DND-41 (cell line): ENCODE measurements at regions not wholly inside any gene's neighbourhood (a gene's known extent, or its start where the extent isn't known, plus 50 kb on each side); places are given as distances from the start of the nearest gene placed in this dataset.

ENCODE experiments used
- ATAC-seq: fragments of 200-7000 bp; cut with Tn5 transposase; 3 replicates; pipeline ENCODE4 v1.9.1; 2021; ENCODE audit warnings: low read depth; ENCODE audit not compliant: insufficient read depth
- DNase-seq: peaks from one replicate; pipeline ENCODE4 v3.0.0-alpha.2; 2020
- H2AFZ ChIP-seq: 2 replicates; pipeline ENCODE4 v1.6.0; 2012; ENCODE audit warnings: low read depth, low read length
- H3K27ac ChIP-seq: 2 replicates; pipeline ENCODE4 v1.5.1; 2012; ENCODE audit warnings: low read length, inconsistent platforms
- H3K27me3 ChIP-seq: fragments of 200-600 bp; sonication (generic); 2 replicates; pipeline ENCODE4 v1.6.0; 2012; ENCODE audit warnings: low read length, mild to moderate bottlenecking, inconsistent platforms; ENCODE audit not compliant: insufficient read depth, poor library complexity
- H3K36me3 ChIP-seq: 2 replicates; pipeline ENCODE4 v1.5.1; 2012; ENCODE audit warnings: low read length, inconsistent platforms; ENCODE audit not compliant: insufficient read depth
- H3K4me1 ChIP-seq: 2 replicates; pipeline ENCODE4 v1.5.1; 2012; ENCODE audit warnings: mild to moderate bottlenecking, low read length; ENCODE audit not compliant: insufficient read depth
- H3K4me2 ChIP-seq: 2 replicates; pipeline ENCODE4 v1.6.0; 2012; ENCODE audit warnings: mild to moderate bottlenecking, moderate library complexity, low read length, inconsistent platforms; ENCODE audit not compliant: insufficient read depth
- H3K4me3 ChIP-seq, 2 experiments: fragments of 200-600 bp in 1 of 2; shearing (Covaris generic) in 1 of 2; 2 replicates each; pipeline ENCODE4 v1.5.1; 2012 to 2016; ENCODE audit warnings: inconsistent platforms in 2 of 2, low read length in 2 of 2, mild to moderate bottlenecking in 2 of 2, low read depth in 1 of 2, moderate library complexity in 1 of 2
- H3K79me2 ChIP-seq: 2 replicates; pipeline ENCODE4 v1.6.0; 2012; ENCODE audit warnings: low read length, inconsistent platforms; ENCODE audit not compliant: insufficient read depth
- H3K9ac ChIP-seq: 2 replicates; pipeline ENCODE4 v1.6.0; 2012; ENCODE audit warnings: low read depth, mild to moderate bottlenecking, inconsistent platforms, low read length, moderate library complexity
- H3K9me3 ChIP-seq: 2 replicates; pipeline ENCODE4 v1.5.1; 2012; ENCODE audit warnings: low read length, moderate library complexity, mild to moderate bottlenecking, inconsistent platforms; ENCODE audit not compliant: insufficient read depth, severe bottlenecking
- H4K20me1 ChIP-seq: 2 replicates; pipeline ENCODE4 v1.6.0; 2012; ENCODE audit warnings: low read length; ENCODE audit not compliant: insufficient read depth
- EZH2 ChIP-seq: IDR thresholded peaks from 3 replicates; pipeline ENCODE4 v1.6.1; 2012; ENCODE audit warnings: borderline replicate concordance, low read depth, mild to moderate bottlenecking, moderate library complexity, low read length, inconsistent platforms; ENCODE audit not compliant: severe bottlenecking
- TF ChIP-seq, protein P1 (sequence below): IDR thresholded peaks from 2 replicates; pipeline ENCODE4 v1.5.1; 2012; ENCODE audit warnings: borderline replicate concordance, low read length, moderate library complexity, mild to moderate bottlenecking; ENCODE audit not compliant: poor library complexity, severe bottlenecking; ENCODE audit errors: extremely low read depth

DNA sequence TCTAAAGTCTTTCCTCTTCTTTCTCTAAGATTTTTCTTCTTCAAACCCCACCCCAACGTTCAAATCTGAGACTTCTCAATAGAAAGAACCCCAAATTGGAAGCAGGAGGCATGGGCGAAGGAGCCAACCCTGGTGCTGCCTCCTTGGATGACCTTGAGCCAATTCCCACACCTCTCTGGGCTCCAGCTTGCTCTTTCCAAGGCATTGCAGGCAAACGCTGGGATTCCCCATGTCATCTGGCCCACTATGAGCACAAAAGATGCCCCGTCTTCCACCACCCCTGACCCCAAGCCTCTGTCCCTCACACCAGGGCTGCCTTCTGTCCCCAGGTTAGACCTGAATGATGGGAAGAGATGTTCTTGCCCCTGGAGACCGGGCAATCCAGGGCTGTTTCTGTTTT is 57.0 kb downstream of the TTC32 start:
- H3K9ac ChIP-seq = no peak overlapping the region
- H3K27me3 ChIP-seq = no peaks in the 10 kb centered on the region
- TF ChIP-seq, protein P1, sequence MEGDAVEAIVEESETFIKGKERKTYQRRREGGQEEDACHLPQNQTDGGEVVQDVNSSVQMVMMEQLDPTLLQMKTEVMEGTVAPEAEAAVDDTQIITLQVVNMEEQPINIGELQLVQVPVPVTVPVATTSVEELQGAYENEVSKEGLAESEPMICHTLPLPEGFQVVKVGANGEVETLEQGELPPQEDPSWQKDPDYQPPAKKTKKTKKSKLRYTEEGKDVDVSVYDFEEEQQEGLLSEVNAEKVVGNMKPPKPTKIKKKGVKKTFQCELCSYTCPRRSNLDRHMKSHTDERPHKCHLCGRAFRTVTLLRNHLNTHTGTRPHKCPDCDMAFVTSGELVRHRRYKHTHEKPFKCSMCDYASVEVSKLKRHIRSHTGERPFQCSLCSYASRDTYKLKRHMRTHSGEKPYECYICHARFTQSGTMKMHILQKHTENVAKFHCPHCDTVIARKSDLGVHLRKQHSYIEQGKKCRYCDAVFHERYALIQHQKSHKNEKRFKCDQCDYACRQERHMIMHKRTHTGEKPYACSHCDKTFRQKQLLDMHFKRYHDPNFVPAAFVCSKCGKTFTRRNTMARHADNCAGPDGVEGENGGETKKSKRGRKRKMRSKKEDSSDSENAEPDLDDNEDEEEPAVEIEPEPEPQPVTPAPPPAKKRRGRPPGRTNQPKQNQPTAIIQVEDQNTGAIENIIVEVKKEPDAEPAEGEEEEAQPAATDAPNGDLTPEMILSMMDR = no peak
- TF ChIP-seq EZH2 = no peak
- DNase-seq (no peak), ATAC-seq (no peak)
- no peak overlapping the region for H2AFZ ChIP-seq
- no peaks in the 10 kb centered on the region for H3K36me3 ChIP-seq
- no peak overlapping the region for H3K27ac ChIP-seq
- no peak overlapping the region for H3K4me3 ChIP-seq
- no peak overlapping the region for H3K4me2 ChIP-seq
- no peaks in the 10 kb centered on the region for H3K79me2 ChIP-seq
- H3K9me3 ChIP-seq = no peaks in the 10 kb centered on the region
- no peaks in the 10 kb centered on the region for H4K20me1 ChIP-seq
- no peaks in the 10 kb centered on the region for H3K4me1 ChIP-seq

DNA sequence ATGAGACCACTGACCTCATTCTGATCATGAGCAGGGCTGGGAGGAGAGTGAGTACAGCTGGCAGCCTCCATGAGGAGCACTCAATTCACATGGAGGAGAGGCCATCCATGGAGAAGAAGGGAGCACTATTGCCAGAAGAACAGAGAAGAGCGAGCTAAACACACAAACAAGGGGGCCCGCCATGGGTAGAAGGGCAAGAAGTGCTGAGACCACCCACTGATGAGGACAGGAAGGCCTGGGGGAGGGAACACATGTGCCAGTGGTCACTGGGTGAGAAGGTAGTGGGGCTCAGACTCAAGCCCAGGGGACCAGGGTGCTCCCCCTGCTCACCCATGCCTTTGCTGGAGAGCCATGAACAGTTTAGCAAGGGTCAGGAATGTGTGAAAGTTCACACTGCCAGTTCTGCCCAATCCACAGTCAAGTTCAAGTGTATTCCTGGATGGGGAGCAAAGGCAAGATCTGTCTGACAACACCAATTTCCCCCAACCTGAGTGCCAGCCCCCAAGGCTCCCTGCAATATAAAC is 57.7 kb downstream of the TTC32 start:
- TF ChIP-seq, protein P1 = no peak
- no peak for TF ChIP-seq EZH2
- no peak overlapping the region for H2AFZ ChIP-seq
- H3K9me3 ChIP-seq = no peaks in the 10 kb centered on the region
- no peaks in the 10 kb centered on the region for H3K36me3 ChIP-seq
- no peaks in the 10 kb centered on the region for H3K27me3 ChIP-seq
- H3K4me1 ChIP-seq = no peaks in the 10 kb centered on the region
- ATAC-seq (no peak), DNase-seq (no peak)
- H3K9ac ChIP-seq = no peak overlapping the region
- no peaks in the 10 kb centered on the region for H4K20me1 ChIP-seq
- H3K79me2 ChIP-seq = no peaks in the 10 kb centered on the region
- no peak overlapping the region for H3K27ac ChIP-seq
- H3K4me2 ChIP-seq = no peak overlapping the region
- H3K4me3 ChIP-seq = no peak overlapping the region

DNA sequence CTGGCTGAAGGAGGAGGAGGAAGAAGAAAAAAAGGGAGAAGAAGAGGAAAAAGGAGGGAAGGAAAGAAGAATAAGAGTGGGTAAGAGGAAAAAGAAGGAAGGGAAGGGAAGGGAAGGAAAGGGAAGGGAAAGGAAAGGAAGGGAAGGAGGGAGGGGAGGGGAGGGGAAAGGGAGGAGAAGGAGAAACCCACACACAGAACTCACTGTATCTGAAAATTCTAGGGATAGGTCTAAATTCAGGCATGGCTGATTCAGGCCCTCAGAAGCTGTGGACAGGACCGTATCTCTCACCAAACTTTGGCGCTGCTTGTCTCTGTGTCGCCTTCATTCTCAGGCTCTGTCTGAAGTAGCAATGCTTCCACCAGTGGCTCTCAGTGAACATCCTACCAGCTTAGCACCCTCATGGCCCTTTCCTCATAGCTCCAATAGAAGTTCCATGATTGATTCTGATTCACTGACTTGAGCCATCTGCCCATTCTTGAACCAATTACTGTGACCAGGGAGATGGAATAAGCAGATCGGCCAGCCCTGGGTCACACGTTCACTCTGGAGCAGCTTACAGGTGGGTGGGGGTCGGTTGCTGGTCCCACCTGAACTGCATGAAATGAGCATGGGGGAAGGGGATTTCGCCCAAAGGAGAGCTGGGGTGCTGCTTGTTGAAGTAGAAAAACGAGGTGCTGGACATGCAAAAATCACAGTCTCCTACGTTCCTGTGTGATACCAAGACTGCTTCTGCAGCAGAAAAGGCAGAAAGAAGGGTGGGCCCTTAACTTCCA is 59.7 kb downstream of the TTC32 start:
- no peaks in the 10 kb centered on the region for H3K79me2 ChIP-seq
- H3K36me3 ChIP-seq = no peaks in the 10 kb centered on the region
- H3K27me3 ChIP-seq = no peaks in the 10 kb centered on the region
- H2AFZ ChIP-seq = no peak overlapping the region
- TF ChIP-seq, protein P1 = no peak
- no peak for TF ChIP-seq EZH2
- no peaks in the 10 kb centered on the region for H4K20me1 ChIP-seq
- H3K9ac ChIP-seq = no peak overlapping the region
- H3K27ac ChIP-seq = no peak overlapping the region
- no peak overlapping the region for H3K4me2 ChIP-seq
- H3K9me3 ChIP-seq = no peaks in the 10 kb centered on the region
- H3K4me3 ChIP-seq = no peak overlapping the region
- no peak for ATAC-seq
- DNase-seq = no peak
- H3K4me1 ChIP-seq = no peaks in the 10 kb centered on the region
